LNCAP (cell line): ENCODE measurements at regions not wholly inside any gene's neighbourhood (a gene's known extent, or its start where the extent isn't known, plus 50 kb on each side); places are given as distances from the start of the nearest gene placed in this dataset.

Experiments
- CTCF ChIP-seq: fragments of 450-650 bp; IDR thresholded peaks from 2 replicates; pipeline ENCODE4 v1.5.1; 2017; ENCODE audit warnings: mild to moderate bottlenecking

DNA sequence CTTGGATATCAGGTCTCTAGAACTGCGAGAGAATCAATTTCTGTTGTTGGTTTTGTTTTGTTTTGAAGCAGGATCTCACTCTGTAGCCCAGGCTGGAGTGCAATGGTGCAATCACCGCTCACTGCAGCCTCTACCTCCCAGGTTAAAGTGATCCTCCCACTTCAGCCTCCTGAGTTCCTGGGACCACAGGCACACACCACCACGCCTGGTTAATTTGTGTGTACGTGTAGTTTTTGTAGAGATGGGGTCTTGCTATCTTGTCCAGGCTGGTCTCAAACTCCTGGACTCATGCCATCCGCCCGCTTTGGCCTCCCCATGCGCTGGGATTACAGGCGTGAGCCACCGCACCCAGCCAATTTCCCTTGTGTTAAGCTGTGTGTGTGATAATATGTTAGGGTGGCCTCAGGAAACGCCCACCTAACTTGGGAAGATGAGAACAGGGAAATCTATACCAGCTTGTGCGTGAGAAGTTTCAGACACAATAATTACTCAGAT, 109.6 kb downstream of the SIK1 start:
- TF ChIP-seq CTCF = no peak

- no peak for TF ChIP-seq CTCF
These were observed 110.6 kb downstream of the SIK1 start for GRCh38 chr21:43316156-43316845.

GRCh38 chr21:43315244-43316137, 111.4 kb downstream of the SIK1 start:
- no peak for TF ChIP-seq CTCF

DNA sequence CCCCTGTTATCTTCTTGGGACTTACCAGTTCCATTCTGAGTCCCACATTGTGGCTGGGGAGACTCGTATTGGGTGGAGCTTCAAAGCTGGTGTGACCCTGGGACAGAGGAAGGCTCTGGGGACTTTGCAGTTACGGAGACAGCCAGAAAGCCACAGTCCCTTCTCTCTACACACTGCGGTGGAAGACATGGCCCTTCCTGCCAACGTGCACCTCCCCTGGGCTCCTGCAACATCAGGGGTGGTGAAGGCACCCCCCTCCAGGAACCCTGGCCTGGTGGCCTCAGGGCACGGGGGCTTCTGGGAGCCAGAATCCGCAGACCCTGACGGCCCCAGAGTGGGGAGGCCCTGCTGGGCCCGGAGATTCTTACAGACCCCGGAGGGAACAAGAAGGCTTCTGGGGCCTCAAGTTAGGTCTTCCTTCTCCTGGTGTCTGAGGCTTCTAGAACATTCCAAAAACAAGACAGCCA, 113.0 kb downstream of the SIK1 start:
- TF ChIP-seq CTCF = no peak

DNA sequence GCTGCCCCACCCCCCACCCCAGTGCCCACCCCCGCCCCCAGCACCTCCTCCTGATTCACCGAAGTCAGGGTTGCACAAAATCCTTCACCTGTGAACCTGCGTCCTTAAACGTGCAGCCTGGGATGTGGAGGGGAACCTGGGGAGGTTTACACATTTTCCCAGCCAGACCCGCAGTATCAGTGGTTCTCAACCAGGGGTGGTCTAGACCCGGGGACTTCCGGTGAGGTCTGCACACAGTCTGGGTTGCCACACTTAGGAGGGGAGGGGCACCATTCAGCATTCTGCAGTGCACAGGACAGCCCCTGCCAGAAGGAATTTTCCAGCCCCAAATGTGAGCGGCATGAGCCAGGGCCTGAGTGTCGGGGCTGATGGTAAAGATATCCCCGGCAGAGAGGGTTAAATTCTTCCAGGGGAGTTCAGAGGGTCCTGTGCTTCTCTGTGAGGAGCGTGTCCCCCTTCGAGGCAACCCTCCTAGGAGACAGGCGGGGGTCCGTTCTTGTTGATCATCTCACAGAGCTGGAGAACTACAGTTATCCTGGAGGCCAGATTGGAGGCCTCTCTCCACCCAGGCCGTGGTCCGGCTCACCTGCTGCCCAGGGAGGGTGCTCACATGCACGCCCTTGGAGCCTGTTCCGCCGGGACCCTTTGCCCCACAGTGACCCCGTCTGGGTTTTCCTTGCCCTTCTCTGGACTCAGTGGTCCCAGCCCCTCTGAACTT, 113.6 kb downstream of the SIK1 start:
- no peak for TF ChIP-seq CTCF

DNA sequence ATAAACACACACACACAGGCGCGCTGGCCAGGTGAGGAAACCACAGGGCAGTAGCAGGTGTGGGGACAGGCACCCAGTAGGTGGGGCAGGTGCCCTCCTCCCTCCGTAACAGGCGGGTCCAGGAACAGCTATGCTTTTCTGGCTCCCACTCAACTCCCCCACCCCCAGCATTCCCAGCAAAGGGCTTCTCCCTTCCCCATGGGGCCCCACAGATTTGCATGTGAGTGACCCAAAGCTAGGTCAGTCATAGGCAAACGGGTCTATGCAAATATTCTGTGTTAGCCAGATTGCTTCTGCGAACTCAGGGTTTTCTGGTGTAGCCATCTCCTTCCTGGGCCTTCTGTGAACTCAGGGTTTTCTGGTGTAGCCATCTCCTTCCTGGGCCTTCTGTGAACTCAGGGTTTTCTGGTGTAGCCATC, 114.2 kb downstream of the SIK1 start:
- TF ChIP-seq CTCF = no peak

DNA sequence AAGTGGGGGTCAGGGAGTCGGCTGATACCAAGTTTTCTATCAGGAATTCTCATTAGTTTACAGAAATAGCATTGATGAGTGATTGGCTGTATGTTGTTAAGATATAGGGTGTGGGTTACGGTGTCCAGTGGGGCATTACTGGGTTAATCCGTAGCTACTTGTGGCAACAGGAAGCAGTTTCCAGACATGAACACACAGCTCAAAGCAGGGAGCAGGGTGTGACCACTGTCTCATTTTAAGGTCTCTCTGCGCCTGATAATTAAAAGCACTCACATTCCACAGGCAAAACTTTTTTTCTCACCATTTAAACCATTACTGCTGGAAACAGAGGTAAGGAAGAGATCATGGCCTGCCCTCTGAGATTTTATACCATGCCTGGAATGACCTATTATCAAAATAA, 114.9 kb downstream of the SIK1 start:
- TF ChIP-seq CTCF = no peak
